Tibial nerve (tissue), 4 donors: ENCODE measurements at regions not wholly inside any gene's neighbourhood (a gene's known extent, or its start where the extent isn't known, plus 50 kb on each side); places are given as distances from the start of the nearest gene placed in this dataset.

Experiments used
- DNase-seq, 2 donors: peaks; one replicate each; pipeline ENCODE4 v3.0.0-alpha.2; 2019; ENCODE audit warnings: low spot score in 2 of 2
- H3K27ac ChIP-seq, 4 donors: fragments of 200-600 bp; sonication (generic) in 3 of 4; one replicate each; pipeline ENCODE4 v1.5.1; 2017 to 2019; ENCODE audit warnings: mild to moderate bottlenecking in 1 of 4
- H3K27me3 ChIP-seq, 2 donors: fragments of 200-600 bp; sonication (generic) in 1 of 2; one replicate each; pipeline versions ENCODE4 v1.5.1 to v1.6.0; 2017 to 2019
- H3K36me3 ChIP-seq, 3 donors: fragments of 200-600 bp; sonication (generic); one replicate each; pipeline ENCODE4 v1.5.1; 2018 to 2019
- H3K4me1 ChIP-seq, 4 donors: fragments of 200-600 bp; sonication (generic) in 3 of 4; one replicate each; pipeline ENCODE4 v1.5.1; 2017 to 2019
- H3K4me3 ChIP-seq, 4 donors: fragments of 200-600 bp; sonication (generic) in 3 of 4; one replicate each; pipeline ENCODE4 v1.5.1; 2017 to 2019; ENCODE audit warnings: mild to moderate bottlenecking in 1 of 4, moderate library complexity in 1 of 4
- H3K9me3 ChIP-seq, 4 donors: fragments of 200-600 bp; sonication (generic) in 3 of 4; one replicate each; pipeline ENCODE4 v1.5.1; 2017 to 2019
- EP300 ChIP-seq, 2 donors: sonication (generic); formaldehyde crosslinking; IDR thresholded peaks; one replicate each; pipeline ENCODE4 v1.6.1; 2017; ENCODE audit warnings: antibody characterized with exemption in 2 of 2, mild to moderate bottlenecking in 1 of 2
- POLR2A ChIP-seq, 2 donors: fragments of 450-650 bp; IDR thresholded peaks; one replicate each; pipeline ENCODE4 v1.6.1; 2017; ENCODE audit warnings: antibody characterized with exemption in 2 of 2, mild to moderate bottlenecking in 2 of 2, moderate library complexity in 2 of 2
- WGBS, 2 donors: methylation state at CpG; one replicate each; pipeline ENCODE4 v1.1.5; 2018; 5-methylcytosine and 5-hydroxymethylcytosine counted together
- TF ChIP-seq, protein P1 (sequence below), 5 experiments: fragments of 200-600 bp in 3 of 5; fragments of 450-650 bp in 2 of 5; sonication (generic) in 3 of 5; IDR thresholded peaks; one replicate each; pipeline ENCODE4 v1.5.1; 2016 to 2019; ENCODE audit warnings: antibody characterized with exemption in 5 of 5, mild to moderate bottlenecking in 3 of 5, moderate library complexity in 2 of 5

DNA sequence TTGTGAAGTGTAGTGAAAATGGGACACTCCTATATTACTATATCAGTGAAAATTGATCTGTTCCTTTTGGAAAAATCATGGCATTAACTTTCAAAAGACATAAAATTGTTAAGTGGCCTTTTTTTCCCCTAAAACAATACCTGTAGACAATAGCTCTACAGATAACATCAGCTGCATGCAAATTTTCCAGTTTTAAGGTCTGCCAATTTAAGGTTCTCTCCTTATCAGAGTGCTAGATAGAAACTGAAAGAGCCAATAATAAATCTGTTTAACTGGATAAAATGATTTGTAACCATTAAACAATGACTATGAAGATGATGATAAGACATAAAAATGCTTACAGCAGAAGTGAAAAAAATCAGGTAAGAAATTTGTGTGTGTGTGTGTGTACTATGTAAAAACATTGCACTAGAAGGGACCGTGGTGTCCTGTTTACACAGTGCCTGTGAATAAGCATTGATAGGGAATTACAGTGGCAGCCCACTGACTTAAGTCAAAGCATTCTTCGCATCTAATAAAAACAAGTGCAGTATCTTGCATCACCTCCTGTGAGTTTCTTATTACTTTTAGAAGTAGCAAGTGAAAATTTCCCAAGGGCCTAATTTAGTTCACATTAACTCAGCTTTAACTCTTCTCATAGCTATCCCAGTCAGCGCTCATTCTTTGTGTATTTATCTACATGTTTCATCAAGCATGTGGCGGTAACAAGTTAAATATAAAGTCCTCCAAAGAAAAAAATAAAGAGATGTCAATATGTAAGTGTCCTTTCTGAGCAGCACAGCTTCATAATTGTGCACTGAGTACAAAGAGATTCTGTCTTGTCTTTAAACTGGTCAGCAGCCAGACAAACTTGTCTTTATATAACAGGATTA, 261.9 kb downstream of the ARL4A start:
- DNase-seq: no peak
- Histone ChIP-seq H3K9me3 (no peaks in the 10 kb centered on the region), H3K4me1 (peaks cover 0 to 6% (median 0%) of the 10 kb centered on the region in 4 donors), H3K27me3 (no peaks in the 10 kb centered on the region), H3K4me3 (no peak overlapping the region), H3K27ac (no peak overlapping the region), H3K36me3 (no peaks in the 10 kb centered on the region)
- TF ChIP-seq, protein P1, sequence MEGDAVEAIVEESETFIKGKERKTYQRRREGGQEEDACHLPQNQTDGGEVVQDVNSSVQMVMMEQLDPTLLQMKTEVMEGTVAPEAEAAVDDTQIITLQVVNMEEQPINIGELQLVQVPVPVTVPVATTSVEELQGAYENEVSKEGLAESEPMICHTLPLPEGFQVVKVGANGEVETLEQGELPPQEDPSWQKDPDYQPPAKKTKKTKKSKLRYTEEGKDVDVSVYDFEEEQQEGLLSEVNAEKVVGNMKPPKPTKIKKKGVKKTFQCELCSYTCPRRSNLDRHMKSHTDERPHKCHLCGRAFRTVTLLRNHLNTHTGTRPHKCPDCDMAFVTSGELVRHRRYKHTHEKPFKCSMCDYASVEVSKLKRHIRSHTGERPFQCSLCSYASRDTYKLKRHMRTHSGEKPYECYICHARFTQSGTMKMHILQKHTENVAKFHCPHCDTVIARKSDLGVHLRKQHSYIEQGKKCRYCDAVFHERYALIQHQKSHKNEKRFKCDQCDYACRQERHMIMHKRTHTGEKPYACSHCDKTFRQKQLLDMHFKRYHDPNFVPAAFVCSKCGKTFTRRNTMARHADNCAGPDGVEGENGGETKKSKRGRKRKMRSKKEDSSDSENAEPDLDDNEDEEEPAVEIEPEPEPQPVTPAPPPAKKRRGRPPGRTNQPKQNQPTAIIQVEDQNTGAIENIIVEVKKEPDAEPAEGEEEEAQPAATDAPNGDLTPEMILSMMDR (IDR thresholded peaks at IDR 0.05): no peak
- TF ChIP-seq POLR2A (IDR thresholded peaks at IDR 0.05) (no peak), EP300 (IDR thresholded peaks at IDR 0.05) (no peak)
- WGBS, 2 donors: 27 to 33% methylated on average over 4 of the region's 4 CpGs

DNA sequence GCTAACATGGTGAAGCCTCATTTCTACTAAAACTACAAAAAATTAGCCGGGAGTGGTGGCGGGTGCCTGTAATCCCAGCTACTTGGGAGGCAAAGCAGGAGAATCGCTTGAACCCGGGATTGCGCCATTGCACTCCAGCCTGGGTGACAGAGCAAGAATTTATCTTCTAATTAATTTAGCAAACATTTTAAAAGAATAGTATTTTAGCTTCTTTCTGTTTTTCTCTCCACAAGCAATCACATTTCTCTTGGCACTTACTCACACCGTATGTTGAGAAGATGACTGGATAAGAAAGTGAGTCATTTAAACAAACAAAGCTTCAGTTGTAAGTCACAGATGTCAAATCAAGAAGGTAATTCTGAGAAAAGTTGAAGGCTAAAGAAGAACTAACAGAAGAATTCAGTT, 264.0 kb downstream of the ARL4A start:
- Histone ChIP-seq H3K27me3 (no peaks in the 10 kb centered on the region), H3K27ac (no peak overlapping the region), H3K9me3 (no peaks in the 10 kb centered on the region), H3K4me1 (peaks cover 0 to 6% (median 0%) of the 10 kb centered on the region in 4 donors), H3K36me3 (no peaks in the 10 kb centered on the region), H3K4me3 (no peak overlapping the region)
- WGBS, 2 donors: 87% methylated on average over 6 of the region's 6 CpGs
- TF ChIP-seq, protein P1 (IDR thresholded peaks at IDR 0.05): no peak
- TF ChIP-seq EP300 (IDR thresholded peaks at IDR 0.05) (no peak), POLR2A (IDR thresholded peaks at IDR 0.05) (no peak)
- no peak for DNase-seq

DNA sequence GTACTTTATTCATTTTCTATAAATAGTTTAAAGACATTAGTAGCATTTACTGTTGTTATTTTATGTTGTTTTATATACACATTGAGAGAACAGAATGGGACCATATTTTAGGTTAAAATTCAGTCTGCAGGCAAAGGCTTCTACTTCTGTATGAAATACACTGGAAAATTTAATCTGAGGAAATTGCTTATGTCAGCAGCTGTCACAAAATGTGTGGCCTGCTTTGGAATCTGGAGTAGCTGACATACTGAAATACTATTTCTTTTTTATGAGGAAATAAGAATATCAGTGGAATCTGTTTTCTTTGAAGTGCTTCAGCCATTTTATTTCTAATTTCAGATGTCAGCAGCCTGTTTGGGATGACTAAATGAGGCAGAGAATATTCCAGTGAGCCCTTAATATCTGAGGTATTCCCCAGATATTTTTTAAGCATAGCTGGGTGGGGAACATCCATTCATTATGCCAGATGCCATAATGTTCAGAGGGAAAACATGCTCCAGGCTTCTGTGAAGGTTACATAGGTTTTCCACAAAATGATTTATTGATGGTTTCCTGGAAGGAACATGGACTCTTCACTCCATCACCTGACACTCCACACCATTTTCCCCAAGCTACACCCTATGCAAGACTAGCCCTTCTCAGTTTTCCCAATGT, 267.1 kb downstream of the ARL4A start:
- H3K27me3 ChIP-seq: no peaks in the 10 kb centered on the region
- H3K4me1 ChIP-seq: peaks cover 0 to 2% (median 0%) of the 10 kb centered on the region in 4 donors
- H3K27ac ChIP-seq: no peak overlapping the region

DNA sequence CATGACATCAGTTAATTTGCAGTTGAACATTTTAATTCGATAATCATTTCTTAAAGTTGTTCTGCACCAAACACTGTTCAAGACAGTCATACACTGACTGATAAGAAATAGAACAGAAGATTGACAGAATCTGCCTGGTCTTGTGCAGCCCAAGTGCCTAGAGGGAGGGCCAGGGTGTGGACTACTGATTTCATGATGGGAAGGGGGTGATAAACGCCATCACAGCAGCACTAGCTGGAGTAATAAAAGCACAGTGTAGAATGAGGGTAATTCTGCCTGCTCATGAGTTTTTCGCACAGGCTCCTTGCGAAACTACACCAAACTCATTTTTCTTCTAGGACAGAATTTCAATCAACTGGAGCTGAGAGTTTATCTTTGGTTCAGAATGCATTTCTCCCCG, 270.1 kb downstream of the ARL4A start:
- no peak for DNase-seq

More for the DNA sequence above, 267.1 kb downstream of the ARL4A start:
- Histone ChIP-seq H3K9me3 (no peaks in the 10 kb centered on the region), H3K36me3 (no peaks in the 10 kb centered on the region), H3K4me3 (no peak overlapping the region)
- DNase-seq: no peak
- TF ChIP-seq POLR2A (IDR thresholded peaks at IDR 0.05): no peak
- TF ChIP-seq EP300 (IDR thresholded peaks at IDR 0.05): no peak

DNA sequence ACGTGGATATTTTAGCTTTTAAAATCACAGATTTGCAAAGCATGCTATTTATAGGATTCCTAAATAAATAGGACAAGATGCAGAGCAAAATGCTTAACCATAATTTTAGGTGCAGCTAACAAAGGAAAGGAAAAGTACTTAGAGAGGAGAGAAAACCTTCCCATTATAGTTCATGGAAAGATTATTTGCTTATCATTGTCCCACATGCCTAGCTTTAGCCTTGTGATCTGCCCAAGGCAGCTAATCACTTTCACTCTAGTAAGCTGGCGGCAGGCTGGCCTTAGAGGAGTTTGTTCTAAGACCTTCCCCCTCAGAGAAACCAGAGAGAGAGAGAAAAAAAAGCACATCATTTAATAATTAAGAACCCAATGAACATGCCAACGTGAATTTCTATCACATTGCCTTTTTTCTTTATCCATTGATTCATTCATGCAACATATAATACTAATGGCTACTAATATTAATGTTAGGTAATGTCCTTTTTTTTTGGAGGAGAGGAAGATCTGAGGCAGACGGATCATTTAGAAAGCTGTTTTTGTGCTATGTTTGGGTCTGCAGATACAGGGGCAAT, 274.6 kb downstream of the ARL4A start:
- H3K9me3 ChIP-seq: no peaks in the 10 kb centered on the region
- DNase-seq: no peak
- H3K27ac ChIP-seq: no peak overlapping the region
- 74 to 75% methylated on average over 4 of the region's 4 CpGs for WGBS, 2 donors
- H3K4me1 ChIP-seq: no peaks in the 10 kb centered on the region
- TF ChIP-seq EP300 (IDR thresholded peaks at IDR 0.05) (no peak), POLR2A (IDR thresholded peaks at IDR 0.05) (no peak)
- TF ChIP-seq, protein P1 (IDR thresholded peaks at IDR 0.05): no peak
- no peaks in the 10 kb centered on the region for H3K36me3 ChIP-seq
- no peak overlapping the region for H3K4me3 ChIP-seq
- no peaks in the 10 kb centered on the region for H3K27me3 ChIP-seq

More for the DNA sequence above, 270.1 kb downstream of the ARL4A start:
- no peaks in the 10 kb centered on the region for H3K27me3 ChIP-seq
- H3K4me1 ChIP-seq: no peaks in the 10 kb centered on the region
- H3K27ac ChIP-seq: no peak overlapping the region
- H3K4me3 ChIP-seq: no peak overlapping the region
- whole genome bisulfite sequencing, 2 donors: 84 to 85% methylated on average over 5 of the region's 5 CpGs
- no peaks in the 10 kb centered on the region for H3K9me3 ChIP-seq
- TF ChIP-seq EP300 (IDR thresholded peaks at IDR 0.05) (no peak), POLR2A (IDR thresholded peaks at IDR 0.05) (no peak)
- TF ChIP-seq, protein P1 (IDR thresholded peaks at IDR 0.05): no peak
- no peaks in the 10 kb centered on the region for H3K36me3 ChIP-seq
